ENCODE measurements at regions not wholly inside any gene's neighbourhood (a gene's known extent, or its start where the extent isn't known, plus 50 kb on each side); places are given as distances from the start of the nearest gene placed in this dataset.

GRCh38 chrX:4878640-4879039 lies 1165.2 kb upstream of the PRKX start:
- H3K27me3 ChIP-seq: no peaks in the 10 kb centered on the region
- H3K4me3 ChIP-seq: no peak overlapping the region
- H3K36me3 ChIP-seq: no peaks in the 10 kb centered on the region
- H3K4me1 ChIP-seq (ENCODE audit: low read depth): no peaks in the 10 kb centered on the region
- no peak for TF ChIP-seq CTCF (IDR thresholded peaks at IDR 0.05; ENCODE audit: low read depth, low read length)
- no peak overlapping the region for H3K27ac ChIP-seq
- DNase-seq (ENCODE audit: low read depth in 1 of 2, low spot score in 1 of 2): no peak
- no peaks in the 10 kb centered on the region for H3K9me3 ChIP-seq (ENCODE audit: low read depth)

GRCh38 chrX:4876268-4876667 lies 1162.8 kb upstream of the PRKX start:
- H3K4me3 ChIP-seq: no peak overlapping the region
- H3K27me3 ChIP-seq: no peaks in the 10 kb centered on the region
- TF ChIP-seq CTCF (IDR thresholded peaks at IDR 0.05; ENCODE audit: low read depth, low read length): no peak
- H3K27ac ChIP-seq: no peak overlapping the region
- no peaks in the 10 kb centered on the region for H3K9me3 ChIP-seq (ENCODE audit: low read depth)
- H3K36me3 ChIP-seq: no peaks in the 10 kb centered on the region
- no peak for DNase-seq (ENCODE audit: low read depth in 1 of 2, low spot score in 1 of 2)
- H3K4me1 ChIP-seq (ENCODE audit: low read depth): no peaks in the 10 kb centered on the region

- no peaks in the 10 kb centered on the region for H3K4me1 ChIP-seq (ENCODE audit: low read depth)
- TF ChIP-seq CTCF (IDR thresholded peaks at IDR 0.05; ENCODE audit: low read depth, low read length): no peak
- H3K27ac ChIP-seq: no peak overlapping the region
- DNase-seq (ENCODE audit: low read depth in 1 of 2, low spot score in 1 of 2): no peak
- H3K9me3 ChIP-seq (ENCODE audit: low read depth): no peaks in the 10 kb centered on the region
- no peak overlapping the region for H3K4me3 ChIP-seq
- no peaks in the 10 kb centered on the region for H3K36me3 ChIP-seq
- H3K27me3 ChIP-seq: no peaks in the 10 kb centered on the region
These were observed 1138.1 kb upstream of the PRKX start for GRCh38 chrX:4851534-4851933.

GRCh38 chrX:4850312-4850711 lies 1136.9 kb upstream of the PRKX start:
- Histone ChIP-seq H3K27ac (no peak overlapping the region), H3K4me3 (no peak overlapping the region), H3K4me1 (ENCODE audit: low read depth) (no peaks in the 10 kb centered on the region), H3K9me3 (ENCODE audit: low read depth) (no peaks in the 10 kb centered on the region), H3K27me3 (no peaks in the 10 kb centered on the region), H3K36me3 (no peaks in the 10 kb centered on the region)
- no peak for TF ChIP-seq CTCF (IDR thresholded peaks at IDR 0.05; ENCODE audit: low read depth, low read length)
- no peak for DNase-seq (ENCODE audit: low read depth in 1 of 2, low spot score in 1 of 2)

- no peak for TF ChIP-seq CTCF (IDR thresholded peaks at IDR 0.05; ENCODE audit: low read depth, low read length)
- Histone ChIP-seq H3K27me3 (no peaks in the 10 kb centered on the region), H3K4me3 (no peak overlapping the region), H3K36me3 (no peaks in the 10 kb centered on the region), H3K4me1 (ENCODE audit: low read depth) (no peaks in the 10 kb centered on the region), H3K9me3 (ENCODE audit: low read depth) (no peaks in the 10 kb centered on the region), H3K27ac (no peak overlapping the region)
- no peak for DNase-seq (ENCODE audit: low read depth in 1 of 2, low spot score in 1 of 2)
These were observed 1130.9 kb upstream of the PRKX start for GRCh38 chrX:4844376-4844775.

GRCh38 chrX:4841216-4841745 lies 1127.8 kb upstream of the PRKX start:
- Histone ChIP-seq H3K27me3 (no peaks in the 10 kb centered on the region), H3K9me3 (ENCODE audit: low read depth) (no peaks in the 10 kb centered on the region), H3K36me3 (no peaks in the 10 kb centered on the region), H3K4me1 (ENCODE audit: low read depth) (no peaks in the 10 kb centered on the region), H3K27ac (no peak overlapping the region), H3K4me3 (no peak overlapping the region)
- no peak for TF ChIP-seq CTCF (IDR thresholded peaks at IDR 0.05; ENCODE audit: low read depth, low read length)
- DNase-seq (ENCODE audit: low read depth in 1 of 2, low spot score in 1 of 2): peak in 1 of 2 donors; percentile 55

Measured in cardiac muscle cell (in vitro differentiated cells and primary cell).